Loucy (cell line): ENCODE measurements at regions not wholly inside any gene's neighbourhood (a gene's known extent, or its start where the extent isn't known, plus 50 kb on each side); places are given as distances from the start of the nearest gene placed in this dataset.

Experiments
- CTCF ChIP-seq: fragments of 200-600 bp; sonication (generic); conservative IDR thresholded peaks from 2 replicates; pipeline ENCODE4 v1.5.1; 2014; ENCODE audit warnings: mild to moderate bottlenecking, antibody characterized with exemption, low read length
- EZH2phosphoT487 ChIP-seq: fragments of 200-600 bp; IDR thresholded peaks from 2 replicates; pipeline ENCODE4 v1.6.1; 2018; ENCODE audit warnings: antibody characterized with exemption, mild to moderate bottlenecking, moderate library complexity, borderline replicate concordance

GRCh38 chr1:53391296-53391695 is 63.4 kb upstream of the LRP8 start:
- TF ChIP-seq CTCF: no peak
- no peak for TF ChIP-seq EZH2phosphoT487
